ENCODE measurements at regions not wholly inside any gene's neighbourhood (a gene's known extent, or its start where the extent isn't known, plus 50 kb on each side); places are given as distances from the start of the nearest gene placed in this dataset.

- TF ChIP-seq CTCF (IDR thresholded peaks at IDR 0.05) (no peak), POLR2A (IDR thresholded peaks at IDR 0.05) (no peak)
Observed at GRCh38 chr5:154603485-154603884, 125.5 kb upstream of the HAND1 start.

Data from Peyer's patch (tissue), 4 donors.